HL-60 (cell line): ENCODE measurements at regions not wholly inside any gene's neighbourhood (a gene's known extent, or its start where the extent isn't known, plus 50 kb on each side); places are given as distances from the start of the nearest gene placed in this dataset.

Experiments used
- DNase-seq, 2 experiments: peaks; one replicate each; pipeline ENCODE4 v3.0.0-alpha.2; 2010 to 2020; ENCODE audit warnings: low read depth in 1 of 2, low spot score in 1 of 2
- H3K27ac ChIP-seq: fragments of 250-450 bp; sonication (Bioruptor Pico); replicated peaks from 2 replicates; pipeline ENCODE4 v1.5.1; 2020; ENCODE audit warnings: mild to moderate bottlenecking, moderate library complexity
- H3K27me3 ChIP-seq: fragments of 250-450 bp; sonication (Bioruptor Pico); 2 replicates; pipeline ENCODE4 v1.5.1; 2021; ENCODE audit warnings: mild to moderate bottlenecking, moderate library complexity; ENCODE audit not compliant: insufficient read depth, poor library complexity, severe bottlenecking
- H3K4me3 ChIP-seq: replicated peaks from 2 replicates; pipeline ENCODE4 v1.5.1; 2011; ENCODE audit warnings: mild to moderate bottlenecking, control low read depth, low read length; ENCODE audit not compliant: insufficient read depth
- CTCF ChIP-seq: IDR thresholded peaks from one replicate; pipeline ENCODE4 v1.5.1; 2011; ENCODE audit warnings: low read length, control low read depth, inconsistent platforms; ENCODE audit not compliant: insufficient read depth
- GABPA ChIP-seq: IDR thresholded peaks from 2 replicates; pipeline ENCODE4 v1.6.1; 2012; ENCODE audit warnings: low read depth
- POLR2AphosphoS5 ChIP-seq: IDR thresholded peaks from 2 replicates; pipeline ENCODE4 v1.6.1; 2012; ENCODE audit warnings: low read depth
- REST ChIP-seq: IDR thresholded peaks from 2 replicates; pipeline ENCODE4 v1.6.1; 2012; ENCODE audit warnings: low read depth; ENCODE audit not compliant: insufficient replicate concordance
- SPI1 ChIP-seq: IDR thresholded peaks from 2 replicates; pipeline ENCODE4 v1.6.1; 2012; ENCODE audit warnings: low read depth, mild to moderate bottlenecking, borderline replicate concordance

- no peak for TF ChIP-seq SPI1
- no peak for TF ChIP-seq REST
- TF ChIP-seq CTCF: no peak
- no peak for TF ChIP-seq POLR2AphosphoS5
- no peak for TF ChIP-seq GABPA
- Histone ChIP-seq H3K4me3 (no peak overlapping the region), H3K27me3 (no peaks in the 10 kb centered on the region), H3K27ac (no peak overlapping the region)
- no peak for DNase-seq
Measured at GRCh38 chr10:28890121-28890950, 213.0 kb downstream of the BAMBI start.

- no peak for DNase-seq
- no peak overlapping the region for H3K27ac ChIP-seq
- no peaks in the 10 kb centered on the region for H3K27me3 ChIP-seq
- no peak for TF ChIP-seq GABPA
- TF ChIP-seq SPI1: 0 out of 2 replicates have a peak, but pooled peaks have one; percentile 1
- no peak for TF ChIP-seq POLR2AphosphoS5
- no peak overlapping the region for H3K4me3 ChIP-seq
Measured at GRCh38 chr10:28891058-28891713, 213.9 kb downstream of the BAMBI start.

- DNase-seq: no peak
- Histone ChIP-seq H3K4me3 (no peak overlapping the region), H3K27me3 (no peaks in the 10 kb centered on the region), H3K27ac (no peak overlapping the region)
- TF ChIP-seq GABPA (no peak), REST (no peak), SPI1 (no peak), POLR2AphosphoS5 (no peak), CTCF (no peak)
Measured at GRCh38 chr10:28892818-28893547, 215.7 kb downstream of the BAMBI start.

- Histone ChIP-seq H3K4me3 (no peak overlapping the region), H3K27me3 (no peaks in the 10 kb centered on the region), H3K27ac (no peak overlapping the region)
- TF ChIP-seq GABPA (no peak), REST (no peak), POLR2AphosphoS5 (no peak), CTCF (no peak), SPI1 (no peak)
- no peak for DNase-seq
Measured at GRCh38 chr10:28894146-28894545, 216.8 kb downstream of the BAMBI start.
